Astrocyte of the cerebellum (primary cell): ENCODE measurements at regions not wholly inside any gene's neighbourhood (a gene's known extent, or its start where the extent isn't known, plus 50 kb on each side); places are given as distances from the start of the nearest gene placed in this dataset.

ENCODE experiments used
- DNase-seq: peaks from one replicate; pipeline ENCODE4 v3.0.0-alpha.2; 2011; ENCODE audit warnings: low read depth
- H3K4me3 ChIP-seq: 2 replicates; pipeline ENCODE4 v1.5.1; 2011; ENCODE audit warnings: mild to moderate bottlenecking, low read depth, low read length, moderate library complexity
- CTCF ChIP-seq: IDR thresholded peaks from 2 replicates; pipeline ENCODE4 v1.5.1; 2012; ENCODE audit warnings: low read length, low read depth, moderate library complexity, mild to moderate bottlenecking; ENCODE audit errors: missing control alignments
- in situ Hi-C: cut with HindIII; loops from 2 replicates; pipeline ENCODE4 v1.10.0; 2017; ENCODE audit warnings: low sequenced_read_pairs

GRCh38 chr1:4118746-4119515, 218.9 kb upstream of the C1orf174 start:
- H3K4me3 ChIP-seq = no peak overlapping the region
- TF ChIP-seq CTCF = no peak
- in situ Hi-C loops = no loop called here
- no peak for DNase-seq

GRCh38 chr1:4119516-4120220, 219.6 kb upstream of the C1orf174 start:
- in situ Hi-C loops = no loop called here
- no peak for DNase-seq
- no peak for TF ChIP-seq CTCF

GRCh38 chr1:4120557-4121292, 220.7 kb upstream of the C1orf174 start:
- in situ Hi-C loops = no loop called here
- H3K4me3 ChIP-seq = no peak overlapping the region
- no peak for TF ChIP-seq CTCF
- DNase-seq = no peak

More at GRCh38 chr1:4119516-4120220, 219.6 kb upstream of the C1orf174 start:
- no peak overlapping the region for H3K4me3 ChIP-seq

- in situ Hi-C loops = no loop called here
- no peak overlapping the region for H3K4me3 ChIP-seq
- TF ChIP-seq CTCF = no peak
- DNase-seq = no peak
Measured at GRCh38 chr1:4121293-4121684, 221.2 kb upstream of the C1orf174 start.

- no peak for DNase-seq
- no peak for TF ChIP-seq CTCF
- in situ Hi-C loops = no loop called here
- H3K4me3 ChIP-seq = no peak overlapping the region
Measured at GRCh38 chr1:4121834-4122512, 221.9 kb upstream of the C1orf174 start.
